ENCODE measurements at regions not wholly inside any gene's neighbourhood (a gene's known extent, or its start where the extent isn't known, plus 50 kb on each side); places are given as distances from the start of the nearest gene placed in this dataset.

- H3K9me3 ChIP-seq: no peaks in the 10 kb centered on the region
- DNase-seq (ENCODE audit: low spot score in 2 of 2): no peak
- H3K4me3 ChIP-seq: no peak overlapping the region
- H3K27me3 ChIP-seq (ENCODE audit: low read depth): no peaks in the 10 kb centered on the region
- H3K4me1 ChIP-seq: no peaks in the 10 kb centered on the region
- H3K36me3 ChIP-seq (replicated peaks): no peaks in the 10 kb centered on the region
- in situ Hi-C loops (cut with MboI; ENCODE audit: low sequenced_read_pairs): no loop called here
Measured at GRCh38 chr5:156134216-156134615, 192.7 kb upstream of the SGCD start.

GRCh38 chr5:156135531-156135930, 191.4 kb upstream of the SGCD start:
- in situ Hi-C loops (cut with MboI; ENCODE audit: low sequenced_read_pairs): no loop called here
- no peaks in the 10 kb centered on the region for H3K4me1 ChIP-seq
- H3K27me3 ChIP-seq (ENCODE audit: low read depth): no peaks in the 10 kb centered on the region
- no peaks in the 10 kb centered on the region for H3K9me3 ChIP-seq
- no peaks in the 10 kb centered on the region for H3K36me3 ChIP-seq (replicated peaks)
- no peak overlapping the region for H3K4me3 ChIP-seq
- no peak for DNase-seq (ENCODE audit: low spot score in 2 of 2)

- no peak for DNase-seq (ENCODE audit: low spot score in 2 of 2)
- in situ Hi-C loops (cut with MboI; ENCODE audit: low sequenced_read_pairs): no loop called here
- H3K27me3 ChIP-seq (ENCODE audit: low read depth): no peaks in the 10 kb centered on the region
- H3K4me3 ChIP-seq: no peak overlapping the region
- H3K36me3 ChIP-seq (replicated peaks): no peaks in the 10 kb centered on the region
- no peaks in the 10 kb centered on the region for H3K9me3 ChIP-seq
- no peaks in the 10 kb centered on the region for H3K4me1 ChIP-seq
Measured at GRCh38 chr5:156137071-156137869, 189.7 kb upstream of the SGCD start.

- in situ Hi-C loops (cut with MboI; ENCODE audit: low sequenced_read_pairs): no loop called here
- no peaks in the 10 kb centered on the region for H3K4me1 ChIP-seq
Measured at GRCh38 chr5:156142867-156143266, 184.1 kb upstream of the SGCD start.

GRCh38 chr5:156147261-156147943, 179.6 kb upstream of the SGCD start:
- DNase-seq (ENCODE audit: low spot score in 2 of 2): no peak
- Histone ChIP-seq H3K36me3 (replicated peaks) (no peaks in the 10 kb centered on the region), H3K9me3 (no peaks in the 10 kb centered on the region), H3K27me3 (ENCODE audit: low read depth) (peaks cover 2% of the 10 kb centered on the region; the same call in 1 of the 2 replicates), H3K4me1 (no peaks in the 10 kb centered on the region), H3K4me3 (no peak overlapping the region)
- in situ Hi-C loops (cut with MboI; ENCODE audit: low sequenced_read_pairs): no loop called here

More at GRCh38 chr5:156142867-156143266, 184.1 kb upstream of the SGCD start:
- H3K27me3 ChIP-seq (ENCODE audit: low read depth): peaks cover 2% of the 10 kb centered on the region; the same call in 1 of the 2 replicates
- no peaks in the 10 kb centered on the region for H3K9me3 ChIP-seq
- no peak overlapping the region for H3K4me3 ChIP-seq
- H3K36me3 ChIP-seq (replicated peaks): no peaks in the 10 kb centered on the region
- DNase-seq (ENCODE audit: low spot score in 2 of 2): no peak

GRCh38 chr5:156147944-156148285, 179.0 kb upstream of the SGCD start:
- Histone ChIP-seq H3K9me3 (no peaks in the 10 kb centered on the region), H3K36me3 (replicated peaks) (no peaks in the 10 kb centered on the region), H3K4me1 (no peaks in the 10 kb centered on the region), H3K4me3 (no peak overlapping the region), H3K27me3 (ENCODE audit: low read depth) (peaks cover 2% of the 10 kb centered on the region; the same call in 1 of the 2 replicates)
- no peak for DNase-seq (ENCODE audit: low spot score in 2 of 2)
- in situ Hi-C loops (cut with MboI; ENCODE audit: low sequenced_read_pairs): no loop called here

- in situ Hi-C loops (cut with MboI; ENCODE audit: low sequenced_read_pairs): no loop called here
- H3K27me3 ChIP-seq (ENCODE audit: low read depth): peaks cover 2% of the 10 kb centered on the region; the same call in 1 of the 2 replicates
Measured at GRCh38 chr5:156148301-156148700, 178.7 kb upstream of the SGCD start.

GRCh38 chr5:156149213-156149612, 177.8 kb upstream of the SGCD start:
- H3K9me3 ChIP-seq: no peaks in the 10 kb centered on the region
- H3K4me3 ChIP-seq: no peak overlapping the region
- no peak for DNase-seq (ENCODE audit: low spot score in 2 of 2)
- no peaks in the 10 kb centered on the region for H3K36me3 ChIP-seq (replicated peaks)
- in situ Hi-C loops (cut with MboI; ENCODE audit: low sequenced_read_pairs): no loop called here
- peaks cover 2% of the 10 kb centered on the region; the same call in 1 of the 2 replicates for H3K27me3 ChIP-seq (ENCODE audit: low read depth)
- no peaks in the 10 kb centered on the region for H3K4me1 ChIP-seq

More at GRCh38 chr5:156148301-156148700, 178.7 kb upstream of the SGCD start:
- no peak overlapping the region for H3K4me3 ChIP-seq
- H3K4me1 ChIP-seq: no peaks in the 10 kb centered on the region
- no peak for DNase-seq (ENCODE audit: low spot score in 2 of 2)
- no peaks in the 10 kb centered on the region for H3K36me3 ChIP-seq (replicated peaks)
- no peaks in the 10 kb centered on the region for H3K9me3 ChIP-seq

GRCh38 chr5:156153602-156154001, 173.4 kb upstream of the SGCD start:
- Histone ChIP-seq H3K27me3 (ENCODE audit: low read depth) (no peaks in the 10 kb centered on the region), H3K4me1 (no peaks in the 10 kb centered on the region), H3K9me3 (no peaks in the 10 kb centered on the region), H3K36me3 (replicated peaks) (no peaks in the 10 kb centered on the region), H3K4me3 (no peak overlapping the region)
- no peak for DNase-seq (ENCODE audit: low spot score in 2 of 2)
- in situ Hi-C loops (cut with MboI; ENCODE audit: low sequenced_read_pairs): no loop called here

- Histone ChIP-seq H3K9me3 (no peaks in the 10 kb centered on the region), H3K4me1 (no peaks in the 10 kb centered on the region), H3K27me3 (ENCODE audit: low read depth) (no peaks in the 10 kb centered on the region), H3K4me3 (no peak overlapping the region), H3K36me3 (replicated peaks) (no peaks in the 10 kb centered on the region)
- DNase-seq (ENCODE audit: low spot score in 2 of 2): no peak
- in situ Hi-C loops (cut with MboI; ENCODE audit: low sequenced_read_pairs): no loop called here
Measured at GRCh38 chr5:156154757-156155156, 172.2 kb upstream of the SGCD start.

- DNase-seq (ENCODE audit: low spot score in 2 of 2): no peak
- in situ Hi-C loops (cut with MboI; ENCODE audit: low sequenced_read_pairs): no loop called here
- no peaks in the 10 kb centered on the region for H3K9me3 ChIP-seq
- no peaks in the 10 kb centered on the region for H3K27me3 ChIP-seq (ENCODE audit: low read depth)
- no peak overlapping the region for H3K4me3 ChIP-seq
- no peaks in the 10 kb centered on the region for H3K4me1 ChIP-seq
- no peaks in the 10 kb centered on the region for H3K36me3 ChIP-seq (replicated peaks)
Measured at GRCh38 chr5:156155598-156155997, 171.4 kb upstream of the SGCD start.

- Histone ChIP-seq H3K4me3 (no peak overlapping the region), H3K27me3 (ENCODE audit: low read depth) (no peaks in the 10 kb centered on the region), H3K36me3 (replicated peaks) (no peaks in the 10 kb centered on the region), H3K9me3 (no peaks in the 10 kb centered on the region), H3K4me1 (no peaks in the 10 kb centered on the region)
- no peak for DNase-seq (ENCODE audit: low spot score in 2 of 2)
- in situ Hi-C loops (cut with MboI; ENCODE audit: low sequenced_read_pairs): no loop called here
Measured at GRCh38 chr5:156164306-156164705, 162.7 kb upstream of the SGCD start.

- Histone ChIP-seq H3K36me3 (replicated peaks) (no peaks in the 10 kb centered on the region), H3K9me3 (no peaks in the 10 kb centered on the region), H3K4me1 (no peaks in the 10 kb centered on the region), H3K4me3 (no peak overlapping the region), H3K27me3 (ENCODE audit: low read depth) (no peaks in the 10 kb centered on the region)
- DNase-seq (ENCODE audit: low spot score in 2 of 2): no peak
- in situ Hi-C loops (cut with MboI; ENCODE audit: low sequenced_read_pairs): no loop called here
Measured at GRCh38 chr5:156169495-156169894, 157.5 kb upstream of the SGCD start.

- no peak overlapping the region for H3K4me3 ChIP-seq
- no peaks in the 10 kb centered on the region for H3K9me3 ChIP-seq
- H3K27me3 ChIP-seq (ENCODE audit: low read depth): no peaks in the 10 kb centered on the region
- no peaks in the 10 kb centered on the region for H3K36me3 ChIP-seq (replicated peaks)
- no peaks in the 10 kb centered on the region for H3K4me1 ChIP-seq
- no peak for DNase-seq (ENCODE audit: low spot score in 2 of 2)
- in situ Hi-C loops (cut with MboI; ENCODE audit: low sequenced_read_pairs): no loop called here
Measured at GRCh38 chr5:156170351-156170961, 156.5 kb upstream of the SGCD start.
